ENCODE measurements at regions not wholly inside any gene's neighbourhood (a gene's known extent, or its start where the extent isn't known, plus 50 kb on each side); places are given as distances from the start of the nearest gene placed in this dataset.

GRCh38 chr3:29070959-29071634 lies 209.8 kb upstream of the RBMS3 start:
- DNase-seq: no peak

DNA sequence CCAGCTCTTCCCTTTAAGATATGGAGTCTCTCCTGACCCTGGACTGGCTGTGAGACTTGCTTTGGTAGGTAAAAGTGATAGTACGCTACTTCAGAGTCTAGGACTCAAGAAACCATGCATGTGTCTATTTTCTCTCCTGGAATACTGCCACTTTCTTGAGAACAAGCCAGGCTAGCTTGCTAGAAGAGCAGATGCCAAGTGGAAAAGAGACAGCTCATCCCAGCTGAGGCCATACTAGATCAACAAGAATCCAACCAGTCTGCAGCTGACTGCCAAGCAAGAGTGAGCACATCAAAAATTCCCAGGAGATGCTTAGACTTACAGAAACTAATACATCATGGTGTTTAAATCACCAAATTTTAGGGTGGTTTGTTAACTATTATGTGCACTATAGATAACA lies 208.3 kb upstream of the RBMS3 start:
- no peak for DNase-seq

- no peak for DNase-seq
Measured at GRCh38 chr3:29077356-29077755, 203.5 kb upstream of the RBMS3 start.

GRCh38 chr3:29079358-29079757 lies 201.5 kb upstream of the RBMS3 start:
- DNase-seq: no peak

- DNase-seq: no peak
Measured at GRCh38 chr3:29080967-29081366, 199.9 kb upstream of the RBMS3 start.

DNA sequence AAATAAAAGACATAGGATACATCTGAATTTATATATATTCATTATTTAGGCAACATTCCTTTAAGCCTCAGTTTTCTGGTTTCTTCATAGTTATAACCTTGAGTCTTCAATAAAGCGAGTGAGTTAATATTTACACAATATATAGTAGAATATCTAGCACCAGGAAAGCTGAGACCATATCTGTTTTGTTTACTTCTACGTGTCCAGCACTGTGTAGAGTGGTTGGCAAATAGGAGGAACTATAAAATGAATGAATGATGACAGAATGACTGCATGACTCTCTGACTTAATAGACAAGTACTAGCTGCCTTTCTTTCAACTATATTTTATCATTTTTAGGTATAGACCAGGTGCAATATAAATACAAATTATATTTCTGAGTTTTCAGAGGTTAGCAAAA lies 197.8 kb upstream of the RBMS3 start:
- no peak for DNase-seq

- no peak for DNase-seq
Measured at GRCh38 chr3:29083676-29084075, 197.2 kb upstream of the RBMS3 start.

DNA sequence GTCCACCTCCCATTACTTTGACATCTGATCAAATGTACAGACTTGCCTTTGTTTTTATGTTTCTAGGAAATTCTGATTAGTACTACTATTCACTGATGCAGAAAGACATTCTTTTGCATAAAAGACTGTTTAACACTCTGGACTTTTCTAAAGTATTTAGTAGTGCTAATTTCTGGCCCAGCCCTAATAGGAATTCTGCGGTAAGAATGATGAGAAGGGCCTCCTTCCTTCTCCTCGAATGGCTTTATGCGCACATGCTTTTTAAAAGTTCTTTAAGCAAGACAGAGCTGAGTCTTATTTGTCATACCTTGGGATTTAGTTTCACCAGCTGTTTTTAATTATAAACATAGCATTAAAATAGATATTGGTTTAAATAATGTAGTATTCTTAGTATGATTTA lies 192.3 kb upstream of the RBMS3 start:
- DNase-seq: no peak

DNA sequence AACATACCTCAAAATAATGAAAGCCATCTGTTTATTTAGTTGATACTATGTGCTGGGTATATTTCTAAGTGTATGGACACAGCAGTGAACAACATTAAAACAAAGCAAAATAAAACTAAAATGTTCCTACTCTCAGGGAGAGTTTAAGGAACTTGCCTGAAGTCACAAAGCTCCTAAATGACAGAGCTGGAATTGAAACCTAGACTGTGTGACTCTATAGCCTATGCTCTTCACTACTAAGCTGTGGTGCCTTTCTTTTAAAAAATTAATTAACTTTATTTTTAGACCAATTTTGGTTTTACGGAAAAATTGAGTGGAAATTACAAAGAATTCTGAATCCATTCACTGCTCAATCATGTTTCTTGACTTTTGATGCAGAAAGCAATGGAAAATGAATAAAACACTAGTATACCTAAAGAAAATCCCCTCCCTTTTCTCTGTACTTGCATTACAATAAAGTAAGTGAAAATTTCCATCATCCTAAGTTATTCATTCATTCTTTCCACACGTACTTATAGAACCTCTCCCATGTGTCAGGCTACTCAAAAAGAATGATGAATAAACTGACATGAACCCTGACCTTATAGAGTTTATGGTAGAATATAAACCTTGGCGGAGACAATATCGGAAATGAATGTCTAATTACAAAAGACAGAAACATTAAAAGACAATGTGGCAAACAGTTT lies 189.8 kb upstream of the RBMS3 start:
- DNase-seq: no peak

GRCh38 chr3:29091599-29092189 lies 189.2 kb upstream of the RBMS3 start:
- no peak for DNase-seq

DNA sequence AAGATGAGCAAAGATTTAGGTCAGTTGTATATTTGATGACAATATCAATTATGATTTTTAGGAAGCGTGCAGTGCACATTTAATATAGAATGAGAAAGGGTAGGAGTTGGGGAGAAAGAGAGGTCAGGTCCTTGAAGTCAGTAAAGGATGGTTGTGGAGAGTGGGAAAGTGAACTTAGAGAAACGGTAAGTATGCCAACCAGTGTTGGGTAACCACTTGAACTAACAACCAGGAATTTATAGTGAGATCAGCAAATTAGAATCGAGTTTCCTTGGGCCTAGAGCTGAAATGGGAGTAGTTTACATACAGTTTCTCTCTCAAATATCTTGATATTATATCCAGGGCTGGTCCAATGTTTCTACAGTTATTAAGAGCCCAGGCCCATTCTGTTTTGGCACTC lies 188.5 kb upstream of the RBMS3 start:
- no peak for DNase-seq

DNA sequence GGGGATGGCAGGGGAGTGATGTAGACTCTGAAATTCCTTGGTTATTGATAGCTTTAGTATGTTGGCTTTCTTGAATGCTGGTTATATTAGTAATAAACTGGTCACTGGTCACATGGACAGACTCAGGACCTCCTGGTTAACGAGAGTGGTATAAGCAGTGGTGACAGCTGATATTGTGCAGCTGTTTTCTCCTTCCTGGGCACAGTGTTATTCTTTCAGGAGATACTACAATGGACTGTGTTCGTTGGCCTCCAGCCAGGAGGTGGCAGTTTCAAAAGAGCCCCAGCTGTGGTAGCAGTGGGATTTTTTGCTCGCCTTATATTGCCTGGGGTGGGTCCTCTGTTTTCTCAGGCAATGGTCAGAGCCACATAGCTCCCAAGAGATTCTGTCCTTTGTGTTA lies 181.6 kb upstream of the RBMS3 start:
- no peak for DNase-seq

GRCh38 chr3:29099775-29100174 lies 181.1 kb upstream of the RBMS3 start:
- no peak for DNase-seq

DNA sequence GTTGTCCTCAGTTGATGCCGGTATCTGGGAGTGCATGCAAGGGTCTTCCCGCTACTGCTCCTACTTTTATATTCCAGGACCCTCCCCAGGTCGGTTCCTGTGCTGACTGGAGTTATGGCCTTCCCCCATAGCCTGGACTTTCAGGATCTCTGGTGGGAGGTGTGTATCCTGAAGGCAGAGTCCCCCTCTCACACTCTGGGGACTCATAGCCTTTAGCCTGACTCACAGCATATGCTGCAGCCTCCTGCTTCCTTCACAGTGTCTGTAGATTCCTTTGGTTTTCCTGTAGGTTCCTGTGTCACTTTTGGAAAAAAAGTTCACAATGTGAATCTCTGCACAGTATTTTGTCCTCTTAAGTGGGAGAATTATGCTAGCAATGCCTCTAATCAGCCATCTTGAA lies 180.6 kb upstream of the RBMS3 start:
- DNase-seq: no peak

DNA sequence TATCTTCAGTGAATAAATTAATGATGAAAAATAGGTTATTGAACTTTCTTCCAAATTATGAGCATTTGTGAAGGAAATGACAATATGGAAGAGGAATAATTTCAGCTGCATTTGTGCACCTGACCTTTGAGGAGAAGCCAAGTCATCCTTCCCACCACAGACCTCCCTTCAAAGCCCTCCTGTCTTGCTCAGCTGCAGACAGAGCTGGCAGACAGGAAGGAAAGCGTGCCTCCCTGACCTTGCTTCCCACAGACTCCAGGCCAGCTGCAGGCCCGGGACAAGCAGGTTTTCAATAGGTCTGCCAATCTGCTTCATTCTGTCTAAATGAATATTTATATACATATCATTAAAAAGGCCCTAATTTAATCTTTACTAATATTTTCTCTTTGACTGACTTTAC lies 152.9 kb upstream of the RBMS3 start:
- DNase-seq: no peak

GRCh38 chr3:29137601-29138000 lies 143.3 kb upstream of the RBMS3 start:
- no peak for DNase-seq

GRCh38 chr3:29138171-29138570 lies 142.7 kb upstream of the RBMS3 start:
- no peak for DNase-seq

- no peak for DNase-seq
Measured at GRCh38 chr3:29140666-29141065, 140.2 kb upstream of the RBMS3 start.

GRCh38 chr3:29141197-29141917 lies 139.5 kb upstream of the RBMS3 start:
- no peak for DNase-seq

DNA sequence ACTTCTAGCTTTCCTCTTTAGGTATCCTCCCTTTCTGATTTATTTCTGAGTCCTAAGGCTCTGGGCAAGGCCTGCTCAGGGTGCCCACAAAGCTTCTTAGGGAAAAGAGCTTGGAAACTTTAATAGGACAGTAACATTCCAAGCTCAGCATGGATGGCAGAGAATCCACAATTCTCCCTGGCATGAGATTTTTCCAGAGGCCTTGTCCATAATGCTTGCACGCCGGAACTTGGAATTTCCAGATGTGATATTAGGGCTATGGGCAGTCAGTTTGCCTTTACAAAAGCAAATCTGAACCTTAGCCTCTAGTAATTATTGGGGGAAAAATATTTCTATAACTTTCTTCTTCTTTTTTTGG lies 139.0 kb upstream of the RBMS3 start:
- no peak for DNase-seq

DNA sequence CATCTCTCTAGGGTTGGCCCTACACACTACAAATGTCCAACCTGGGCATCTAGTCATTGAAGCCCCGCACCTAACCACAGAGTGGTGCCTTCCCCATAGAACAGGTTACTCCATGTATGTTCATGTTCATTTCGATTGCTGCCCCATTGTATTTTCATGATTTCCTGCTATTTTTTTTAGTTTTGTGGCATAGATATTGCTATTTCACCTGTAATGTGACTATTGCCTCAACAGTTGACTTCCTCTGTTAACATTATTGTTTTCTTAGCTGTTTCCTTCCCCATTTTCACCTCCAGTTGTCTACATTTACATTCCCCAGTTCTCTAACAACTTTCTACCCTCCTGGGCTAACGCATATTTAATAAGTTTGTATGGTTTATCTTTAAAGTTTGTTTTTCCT lies 137.7 kb upstream of the RBMS3 start:
- no peak for DNase-seq

GRCh38 chr3:29144361-29144760 lies 136.5 kb upstream of the RBMS3 start:
- no peak for DNase-seq

DNA sequence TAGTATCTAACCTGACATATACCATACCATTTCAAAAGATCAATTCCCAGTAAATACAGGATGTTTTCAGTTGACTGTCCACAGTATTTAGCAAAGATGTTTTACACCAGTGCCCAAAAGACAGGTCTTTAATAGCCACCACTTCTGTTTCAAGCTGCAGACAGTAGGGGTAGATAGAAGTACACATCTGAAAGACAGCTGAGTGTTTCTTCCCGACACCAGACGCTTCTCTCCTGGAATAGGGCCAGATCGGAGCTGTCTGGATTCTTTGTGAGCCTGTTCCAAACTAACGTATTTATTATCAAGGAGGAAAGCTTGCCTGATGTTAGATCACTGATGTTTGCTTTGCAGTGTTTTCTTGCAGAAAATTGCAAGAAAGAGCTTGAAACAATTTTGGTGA lies 136.1 kb upstream of the RBMS3 start:
- DNase-seq: no peak

DNA sequence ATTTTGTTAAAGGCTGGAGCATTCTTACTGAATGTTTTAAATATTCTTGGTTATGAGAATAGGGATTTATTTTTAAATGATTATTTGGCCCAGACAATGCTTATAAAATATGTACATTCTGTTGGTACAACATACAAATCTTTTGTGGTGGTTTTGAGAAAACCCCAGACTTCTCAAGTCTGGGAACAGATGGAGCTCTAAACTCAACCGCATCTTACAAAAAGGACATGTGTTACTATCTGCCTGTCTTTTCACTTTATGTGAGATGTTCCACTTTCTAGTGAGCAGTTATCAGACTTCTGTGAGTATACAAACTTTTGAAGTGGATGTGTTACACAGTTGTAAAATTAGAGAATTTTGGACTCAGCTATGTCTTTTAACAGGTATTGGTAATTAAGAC lies 135.5 kb upstream of the RBMS3 start:
- DNase-seq: no peak

All from NCI-H1436 (cell line).